Stimulated activated CD8-positive, alpha-beta memory T cell treated with anti-CD3 and anti-CD28 coated beads, Interleukin-2, amount 100 ng/mL, for 48 hours (primary cell): ENCODE measurements at regions not wholly inside any gene's neighbourhood (a gene's known extent, or its start where the extent isn't known, plus 50 kb on each side); places are given as distances from the start of the nearest gene placed in this dataset.
"Not testable (repeated sequence)": the region's sequence is repeated elsewhere in the genome, so short reads cannot be mapped to it uniquely, and the experiment has no call there.

ENCODE experiments used
- DNase-seq, 2 donors: peaks; one replicate each; pipeline ENCODE4 v3.0.0-alpha.2; 2020; ENCODE audit warnings: low read depth in 2 of 2

DNA sequence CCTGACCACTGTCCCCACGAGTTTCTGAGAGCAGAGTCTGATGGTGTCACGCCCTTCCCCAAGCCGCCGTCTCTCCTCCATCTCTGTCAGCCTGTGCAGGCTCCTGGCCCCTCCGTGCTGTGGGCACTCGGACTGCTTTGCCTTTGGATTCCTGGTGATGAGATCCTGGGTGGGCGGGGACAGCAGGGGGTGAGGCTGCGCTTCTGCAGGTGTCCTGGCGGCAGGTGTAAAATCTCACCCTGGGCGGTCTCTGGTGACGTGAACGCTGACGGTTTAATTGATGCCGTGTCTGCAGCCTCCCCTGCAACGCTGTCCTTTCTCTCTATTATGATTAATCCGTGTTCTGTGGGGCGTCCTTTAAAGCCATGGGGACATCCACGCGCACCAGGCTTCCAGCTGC lies 148.0 kb downstream of the LAT start:
- DNase-seq = not testable (repeated sequence)

DNA sequence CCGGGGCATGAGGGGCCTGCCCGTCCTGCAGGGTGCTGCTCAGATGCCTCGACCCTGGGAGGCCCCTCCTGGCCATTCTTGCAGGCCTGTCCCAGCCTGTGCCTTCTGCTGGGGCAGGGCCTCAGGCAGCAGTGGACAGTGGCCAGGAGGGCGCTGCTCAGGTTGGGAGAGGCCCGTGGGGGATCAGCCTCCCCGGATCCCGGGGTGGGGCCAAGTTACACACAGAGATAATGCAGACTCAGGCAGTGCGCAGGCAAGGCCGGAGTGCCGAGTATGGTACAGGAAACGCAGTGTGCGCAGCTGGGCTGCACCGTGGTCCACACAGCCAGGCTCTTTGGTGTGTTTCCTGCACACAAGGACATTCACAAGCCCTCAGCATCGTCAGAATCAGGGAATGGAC lies 147.6 kb downstream of the LAT start:
- not testable (repeated sequence) for DNase-seq

DNA sequence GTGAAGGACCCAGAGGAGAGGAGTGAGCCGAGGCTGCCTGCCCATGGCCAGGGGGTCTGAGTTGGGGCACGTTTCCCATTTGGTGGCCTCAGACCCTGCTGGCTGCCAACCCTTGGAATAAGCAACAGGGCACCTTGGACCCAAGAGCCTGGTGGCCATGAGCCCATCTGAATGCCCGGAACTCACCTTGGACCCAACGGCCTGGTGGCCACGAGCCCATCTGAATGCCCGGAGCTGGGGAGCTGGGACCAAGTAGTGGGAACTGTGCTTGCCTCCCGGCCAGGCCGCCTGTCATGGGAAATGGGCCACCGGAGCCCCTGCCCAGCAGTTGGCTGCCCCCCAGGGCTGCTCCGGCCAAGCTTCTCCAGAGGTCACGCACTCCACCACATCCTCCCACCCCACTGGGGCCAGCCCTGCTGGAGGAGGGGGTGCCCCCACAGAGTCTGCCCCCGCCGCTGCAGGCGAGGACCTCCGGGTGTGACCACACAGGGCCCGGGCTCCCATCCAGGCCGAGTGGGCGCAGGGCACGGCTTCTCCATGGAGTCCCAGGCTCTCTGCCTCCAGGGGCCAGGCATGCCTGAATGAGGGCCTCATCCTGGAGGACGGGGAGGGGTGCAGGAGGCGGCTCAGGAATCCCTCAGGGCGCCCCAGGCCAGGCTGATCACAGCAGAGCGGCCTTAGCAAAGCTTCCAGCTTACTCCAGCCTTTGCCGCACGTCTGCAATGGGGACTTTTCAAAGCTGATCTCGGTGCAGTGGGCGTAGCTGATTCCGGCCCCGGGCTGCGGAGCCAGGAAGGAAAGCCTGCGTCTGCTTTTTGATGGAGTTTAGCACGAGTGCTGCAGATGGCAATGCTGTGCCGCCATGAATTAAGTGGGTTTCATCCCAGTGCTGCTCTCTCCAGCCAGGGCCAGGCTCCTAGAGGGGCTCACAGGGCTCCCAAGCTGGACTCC lies 146.3 kb downstream of the LAT start:
- DNase-seq = not testable (repeated sequence)

DNA sequence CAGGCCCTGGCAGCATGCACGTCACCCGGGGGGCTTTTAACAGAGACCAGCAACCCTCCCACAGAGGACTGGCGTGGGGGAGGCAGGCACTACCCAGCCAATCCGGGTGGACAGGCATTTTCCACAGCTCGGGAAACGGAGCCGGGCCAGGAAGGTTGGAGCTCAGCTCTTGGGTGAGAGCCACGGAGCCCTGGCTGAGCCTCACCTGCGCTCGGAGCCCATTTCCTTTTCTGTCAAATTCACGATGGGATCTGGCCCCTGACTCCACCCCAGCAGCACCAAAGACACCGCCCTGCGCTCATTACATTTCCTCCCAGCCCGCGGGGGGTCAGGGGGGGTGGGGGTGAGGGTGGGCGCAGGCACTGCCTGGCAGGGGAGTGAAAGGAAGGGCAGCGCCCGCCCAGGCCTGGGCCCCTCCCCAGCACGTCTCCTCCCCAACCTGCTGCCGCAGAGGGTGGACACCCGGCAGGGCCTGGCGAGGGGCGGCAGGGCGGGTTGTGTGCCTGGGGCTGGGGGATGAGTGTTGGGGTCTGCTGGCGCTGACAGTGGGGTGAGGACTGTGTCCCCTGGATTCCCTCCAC lies 145.4 kb downstream of the LAT start:
- DNase-seq = not testable (repeated sequence)

DNA sequence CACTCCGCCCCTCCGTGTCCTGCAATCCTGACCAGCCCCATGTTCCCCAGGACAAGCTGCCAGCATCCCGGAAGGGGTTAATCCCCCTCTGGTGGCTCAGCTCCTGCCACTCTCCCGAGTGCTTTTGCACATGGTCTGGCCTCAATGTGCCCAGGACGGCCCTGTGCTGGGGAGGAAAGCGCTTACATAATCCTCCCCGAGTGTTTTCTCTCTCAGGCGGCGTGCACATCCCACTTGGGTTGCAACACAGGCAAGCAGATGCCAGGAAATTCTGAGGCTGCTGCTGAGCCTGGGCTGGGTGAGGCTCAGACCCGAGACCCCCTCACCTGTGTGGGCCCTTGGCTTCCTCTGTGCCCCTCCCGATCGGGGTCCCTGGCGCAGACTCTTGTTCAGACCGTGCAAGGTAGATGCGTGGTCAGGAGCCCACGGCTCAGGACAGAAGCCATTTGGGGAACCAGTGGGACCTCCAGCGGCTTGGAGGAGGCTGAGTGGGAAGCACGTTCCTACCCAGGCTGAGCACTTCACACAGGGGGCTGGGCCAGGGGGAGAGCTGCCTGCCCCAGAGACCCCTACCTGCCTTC lies 144.7 kb downstream of the LAT start:
- not testable (repeated sequence) for DNase-seq

DNA sequence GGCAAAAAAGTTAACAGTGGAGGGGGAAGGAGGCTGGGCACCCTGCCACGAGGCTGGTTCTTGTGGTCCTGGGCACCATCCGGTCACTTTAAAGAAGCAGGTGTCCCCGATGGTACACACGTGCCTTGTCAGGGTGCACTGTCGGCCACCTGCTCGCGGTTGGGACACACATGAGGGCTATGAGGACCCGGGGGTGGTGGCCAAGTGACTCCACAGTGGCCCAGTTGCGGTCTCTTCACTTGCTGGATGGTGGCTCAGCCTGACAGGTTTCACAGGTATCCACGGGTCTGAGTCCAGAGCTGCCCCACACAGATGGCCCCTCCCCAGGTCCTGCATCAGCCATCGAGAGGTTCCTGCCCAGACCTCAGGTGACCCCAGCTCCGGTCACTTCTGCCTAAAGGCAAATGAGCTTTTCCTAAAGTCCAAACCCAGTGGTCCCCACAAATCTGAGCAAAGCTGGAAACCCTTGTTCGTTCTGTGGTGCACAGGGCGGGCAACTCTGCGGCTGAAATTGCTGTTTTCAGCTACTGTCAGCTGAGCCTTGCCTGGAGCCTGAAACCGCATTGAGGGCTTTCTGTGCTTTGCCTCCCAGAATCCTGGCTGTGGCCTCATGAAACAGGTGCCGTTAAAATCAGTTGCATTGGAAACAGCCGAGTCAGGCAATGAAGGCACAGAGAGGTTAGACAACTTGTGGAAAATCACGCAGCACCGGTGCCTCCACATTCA lies 144.0 kb downstream of the LAT start:
- not testable (repeated sequence) for DNase-seq

DNA sequence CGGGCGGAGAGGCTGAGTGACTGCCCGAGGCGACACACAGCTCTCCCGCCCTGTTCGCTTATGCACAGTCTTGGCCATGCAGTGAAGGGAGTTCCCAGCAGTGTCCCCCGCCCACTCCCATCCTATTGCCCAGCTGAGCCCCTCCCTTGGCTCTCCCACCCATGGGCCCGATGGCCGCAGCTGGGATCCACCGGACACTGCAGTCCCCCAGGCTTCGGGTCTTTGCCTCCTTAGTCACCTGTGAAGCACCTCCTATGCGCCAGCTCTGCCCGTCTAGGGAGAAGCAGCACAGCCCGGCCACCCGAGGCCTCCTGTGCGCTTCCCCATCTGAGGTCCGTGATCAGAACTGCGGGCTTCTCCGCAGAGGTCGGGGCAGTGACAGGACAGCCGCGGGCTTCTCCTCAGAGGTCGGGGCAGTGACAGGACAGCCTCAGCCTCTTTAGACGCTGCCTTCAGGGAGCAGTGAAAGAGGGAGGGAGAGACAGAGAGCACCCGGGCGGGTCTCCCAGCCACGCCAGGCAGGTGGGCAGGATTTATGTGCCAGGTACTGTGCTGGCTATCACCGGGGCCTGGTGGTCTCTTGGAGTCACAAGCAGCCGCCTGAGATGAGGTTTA lies 143.1 kb downstream of the LAT start:
- not testable (repeated sequence) for DNase-seq

DNA sequence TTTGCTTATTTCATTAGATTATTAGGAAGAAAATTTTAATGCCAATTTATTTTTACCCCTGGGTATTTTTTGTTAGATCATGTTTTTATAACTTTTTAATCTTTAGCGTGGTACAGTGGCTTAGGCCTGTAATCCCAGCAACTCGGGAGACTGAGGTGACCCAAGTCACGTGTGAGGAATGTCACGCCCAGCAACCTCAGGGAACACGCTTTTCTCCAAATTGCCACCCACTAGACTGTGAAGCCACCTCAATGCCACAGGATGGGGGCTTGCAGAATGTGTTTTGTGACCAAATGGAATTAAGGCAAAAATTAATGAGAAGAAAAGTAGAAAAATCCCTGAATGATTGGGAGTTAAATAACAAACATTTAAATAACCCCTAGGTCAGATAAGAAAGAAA lies 141.8 kb downstream of the LAT start:
- no peak for DNase-seq

DNA sequence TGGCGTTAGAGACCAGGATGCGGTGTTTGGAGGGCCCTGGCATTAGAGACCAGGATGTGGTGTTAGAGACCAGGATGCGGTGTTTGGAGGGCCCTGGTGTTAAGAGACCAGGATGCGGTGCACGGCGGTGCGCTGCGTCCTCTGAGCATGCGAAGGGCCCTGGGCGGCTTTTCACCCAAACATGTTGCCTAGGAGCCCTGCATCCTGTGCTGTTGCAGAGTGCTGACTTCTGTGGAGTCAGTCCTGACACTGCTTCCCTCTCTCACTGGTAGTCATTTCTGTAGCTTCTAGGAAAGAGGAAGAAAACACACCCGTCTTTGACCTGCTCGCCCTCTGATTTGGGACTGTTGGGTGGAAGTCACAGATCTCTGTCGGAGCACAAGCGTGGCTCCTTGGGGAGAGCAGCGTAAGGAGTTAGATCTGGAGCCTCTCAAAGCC lies 141.2 kb downstream of the LAT start:
- DNase-seq = no peak

DNA sequence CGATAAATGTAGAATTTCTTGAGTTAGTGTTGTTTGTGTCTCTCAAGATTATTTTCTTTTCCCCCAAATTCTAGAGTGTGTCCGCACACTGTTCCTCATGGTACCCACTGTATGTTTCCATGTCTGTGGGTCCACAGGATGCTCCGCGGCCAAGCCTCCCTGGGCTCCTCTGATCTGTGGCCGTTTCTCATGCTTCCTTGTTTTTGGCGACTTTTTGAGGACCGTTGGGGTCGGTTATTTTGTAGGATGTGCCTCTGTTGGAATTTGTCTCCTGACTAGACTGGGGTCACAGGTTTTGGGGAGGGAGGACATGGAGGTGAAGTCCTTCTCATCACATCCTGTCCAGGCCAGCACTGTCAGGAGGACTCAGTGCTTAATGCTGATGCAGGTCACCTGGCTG lies 140.0 kb downstream of the LAT start:
- no peak for DNase-seq

DNA sequence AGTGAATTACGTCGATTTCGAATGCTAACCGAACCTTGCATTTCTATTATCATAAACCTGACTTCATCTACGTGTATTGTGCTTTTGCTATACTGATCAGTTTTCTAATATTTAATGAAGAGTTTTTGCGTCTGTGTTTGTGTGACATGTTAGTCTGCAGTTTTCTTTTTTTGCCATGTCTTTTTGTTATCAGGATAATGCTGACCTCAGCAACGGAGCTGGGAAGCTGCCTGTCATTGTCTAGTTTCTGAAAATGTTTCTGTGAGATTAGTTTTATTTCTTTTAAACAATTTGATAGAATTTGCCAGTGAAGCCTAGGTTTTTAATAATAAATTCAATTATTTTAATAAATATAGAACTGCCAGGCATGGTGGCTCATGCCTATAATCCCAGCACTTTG lies 139.3 kb downstream of the LAT start:
- DNase-seq = not testable (repeated sequence)

DNA sequence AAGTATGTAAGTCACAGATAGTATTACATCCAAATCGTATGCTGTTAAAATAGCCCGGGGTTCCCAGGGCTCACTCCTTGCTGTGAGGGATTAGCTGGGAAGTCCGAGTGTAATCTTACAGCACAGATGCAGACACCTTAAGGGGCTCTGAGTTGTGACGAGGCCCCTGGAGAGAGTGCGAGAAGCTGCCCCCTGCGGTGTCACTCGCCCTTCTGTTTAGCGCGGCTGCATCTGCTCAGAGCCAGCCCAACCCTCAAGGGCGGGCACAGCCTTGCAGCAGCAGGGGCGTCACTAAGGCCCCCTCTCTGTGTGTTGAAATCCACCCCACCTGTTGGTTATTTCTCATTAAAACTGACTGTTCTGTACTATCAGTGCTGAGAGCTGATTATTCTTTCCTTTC lies 135.8 kb downstream of the LAT start:
- DNase-seq = not testable (repeated sequence)

DNA sequence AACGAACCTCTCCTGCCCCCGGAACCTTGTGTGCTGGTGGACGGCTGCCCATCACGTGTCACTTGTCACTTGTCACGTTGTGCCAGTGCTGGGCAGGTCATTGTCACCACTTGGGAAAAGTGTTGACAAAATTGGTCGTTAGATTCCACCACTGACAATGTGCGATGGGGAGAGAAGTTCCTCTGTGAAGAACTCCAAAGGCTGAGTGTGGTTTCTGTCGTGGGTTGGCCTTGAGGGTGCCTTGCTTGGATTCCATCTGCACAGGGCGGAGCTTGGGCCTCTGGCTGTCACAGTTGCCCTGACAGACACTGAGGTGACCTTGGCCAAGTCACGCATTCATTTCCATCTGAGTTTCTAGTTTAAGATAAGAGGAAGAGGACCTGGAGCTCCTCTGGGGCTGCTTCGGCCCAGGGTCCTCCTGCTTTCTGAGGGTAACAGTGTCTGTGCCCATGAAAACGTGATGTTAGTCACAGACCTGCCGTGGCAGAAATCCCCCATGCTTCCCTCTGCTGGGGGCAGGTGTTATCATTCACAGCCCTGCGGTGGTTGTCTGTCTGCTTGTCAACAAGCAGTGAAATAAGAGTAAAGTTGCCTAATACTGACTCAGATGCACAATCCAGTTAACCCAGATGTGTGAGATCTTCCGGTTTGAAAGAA lies 133.6 kb downstream of the LAT start:
- DNase-seq = not testable (repeated sequence)

DNA sequence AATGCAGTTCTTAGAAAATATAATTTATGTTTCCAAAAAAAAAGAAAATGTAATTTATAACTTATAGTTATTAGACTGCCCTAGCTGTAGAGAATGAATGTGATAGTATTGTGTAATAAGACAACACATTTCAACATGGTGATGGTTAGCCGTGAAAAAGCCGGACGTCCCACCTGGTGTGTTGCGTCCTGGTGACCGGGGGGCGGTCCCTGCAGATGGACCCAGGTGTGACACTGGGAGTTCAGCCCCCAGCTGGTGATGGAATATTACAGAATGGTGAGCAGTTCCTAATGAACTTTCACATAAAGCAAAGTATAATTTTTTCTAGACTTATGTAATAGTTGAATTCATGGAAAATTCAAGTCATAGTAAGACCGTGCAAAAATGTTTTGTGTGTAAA lies 132.8 kb downstream of the LAT start:
- no peak for DNase-seq

DNA sequence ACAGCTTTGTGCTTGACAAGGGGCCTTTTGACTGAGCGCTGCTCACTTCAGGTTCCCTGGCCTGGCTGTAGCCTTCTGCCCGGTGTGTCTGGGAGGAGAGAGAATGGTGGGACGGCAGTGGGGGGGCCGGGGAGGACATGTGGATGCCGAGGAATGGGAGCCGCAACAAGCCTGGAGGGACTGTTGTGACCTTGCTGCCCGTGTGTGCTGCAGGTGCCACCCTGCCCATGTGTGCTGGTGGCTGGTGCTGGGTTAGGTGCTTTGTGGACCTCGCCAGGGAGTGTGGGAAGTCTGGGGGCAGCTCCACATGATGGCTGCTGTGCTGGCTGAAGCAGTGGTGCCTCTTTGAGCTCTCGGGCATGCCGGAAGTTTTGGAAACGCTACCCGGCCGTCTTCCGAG lies 132.1 kb downstream of the LAT start:
- DNase-seq = no peak

DNA sequence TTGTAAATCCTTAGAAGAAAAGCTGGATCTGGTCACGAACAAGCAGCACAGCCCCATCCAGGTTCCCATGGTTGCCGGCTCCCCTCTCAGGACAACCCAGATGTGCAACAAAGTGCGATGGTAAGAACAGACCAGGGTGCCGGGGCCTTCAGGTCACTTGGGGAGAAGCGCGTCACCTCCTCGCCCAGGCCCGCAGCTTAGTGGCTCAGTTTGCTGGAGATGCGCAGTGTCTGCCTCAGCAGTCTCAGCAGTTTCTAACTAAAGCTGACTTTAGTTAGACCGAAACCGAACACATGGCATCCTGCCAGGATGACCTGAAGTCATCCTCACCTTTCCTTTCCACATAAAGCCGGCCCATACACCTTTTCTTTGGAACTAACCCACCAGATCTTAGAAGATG lies 131.4 kb downstream of the LAT start:
- DNase-seq = not testable (repeated sequence)

DNA sequence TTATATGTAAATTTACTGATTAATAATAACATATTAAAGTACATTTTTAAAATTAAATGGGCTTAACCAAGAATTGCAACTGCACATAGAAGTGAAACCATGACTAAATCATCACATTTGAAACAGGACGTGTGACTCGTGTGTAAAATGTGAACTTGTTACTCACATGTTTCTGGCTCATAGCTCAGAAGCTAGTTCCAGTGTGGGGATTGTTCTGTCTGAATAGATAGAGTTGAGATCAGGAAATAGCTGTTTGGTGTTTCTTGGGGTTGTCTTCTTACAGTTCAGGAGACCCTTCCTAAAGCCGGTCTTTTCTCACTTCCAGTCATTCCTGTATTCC lies 130.9 kb downstream of the LAT start:
- DNase-seq = not testable (repeated sequence)

DNA sequence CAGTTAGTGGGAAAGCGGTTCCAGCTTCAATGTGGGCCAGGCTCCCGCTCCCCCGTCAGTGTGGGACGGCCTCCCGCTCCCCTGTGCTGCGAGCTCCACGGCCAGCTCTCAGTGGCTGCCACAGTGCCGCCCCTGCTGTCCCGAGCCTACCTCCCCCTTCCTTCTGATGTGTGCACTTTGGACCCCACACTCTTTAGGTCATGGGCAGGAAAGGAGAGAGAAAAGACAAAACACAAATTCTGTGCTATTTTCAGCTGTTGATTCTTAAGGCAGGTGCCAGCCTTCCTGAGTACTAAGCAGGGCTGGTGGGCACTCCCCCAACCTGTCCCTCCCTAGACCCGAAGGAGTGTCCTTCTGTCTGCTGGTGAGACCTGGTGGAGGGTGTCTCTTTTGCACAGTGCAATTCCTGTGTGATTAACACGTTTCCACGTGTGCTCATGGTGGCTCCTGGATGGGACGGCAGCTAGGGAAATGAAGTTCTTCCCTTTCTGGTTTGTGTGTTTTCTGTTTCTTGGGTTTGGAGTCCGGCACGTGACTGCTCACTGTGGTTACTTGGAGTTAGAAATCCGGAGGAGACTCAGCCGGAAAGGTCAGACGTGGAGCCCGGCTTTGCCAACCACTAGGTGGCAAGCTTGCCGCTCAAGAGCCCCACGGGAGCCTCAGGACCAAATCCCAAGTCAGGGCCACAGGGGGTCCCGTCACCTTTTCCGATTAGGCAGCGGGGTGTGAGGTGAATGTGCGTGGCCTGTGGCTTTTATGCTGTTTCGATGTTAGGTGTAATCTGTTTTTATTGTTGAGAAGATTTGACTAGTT lies 130.3 kb downstream of the LAT start:
- peak in 1 of 2 donors; percentile 25 for DNase-seq

DNA sequence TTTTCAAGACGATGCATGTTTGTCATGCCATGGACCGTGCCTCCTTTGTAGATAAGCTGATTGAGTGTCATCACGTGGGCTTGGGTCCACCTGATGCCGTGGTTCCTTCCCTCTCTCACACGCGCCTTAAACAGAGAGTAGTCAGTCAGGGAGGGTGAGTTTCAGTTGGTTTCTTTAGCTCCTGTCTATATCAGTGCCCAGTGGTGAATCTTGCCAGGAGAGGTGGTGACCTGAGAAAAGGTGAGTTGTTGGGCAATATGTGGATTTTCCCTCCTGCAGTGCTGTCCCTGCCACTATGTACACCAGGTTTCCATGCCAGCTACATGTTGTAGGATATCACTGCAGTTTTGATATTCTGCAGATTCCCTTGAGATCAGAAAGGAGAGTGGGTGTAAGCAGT lies 129.7 kb downstream of the LAT start:
- DNase-seq = no peak

DNA sequence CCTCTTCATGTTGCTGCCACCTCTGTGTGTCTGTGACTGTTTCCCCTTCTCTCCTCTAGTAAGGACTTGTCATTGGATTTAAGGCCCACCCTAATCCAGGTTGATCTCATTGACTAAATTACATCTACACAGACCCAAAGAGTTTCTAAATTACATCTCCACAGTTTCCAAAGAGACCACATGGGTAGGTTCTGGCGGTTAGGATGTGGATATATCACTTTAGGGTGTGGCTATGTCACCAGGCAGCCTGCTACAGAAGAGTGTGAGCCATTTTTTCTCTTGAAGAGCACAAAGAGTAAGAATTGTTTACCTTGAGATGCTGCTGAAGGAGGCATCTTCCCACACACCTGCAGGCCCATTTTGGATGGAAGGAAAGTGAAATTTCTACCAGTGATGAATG lies 128.6 kb downstream of the LAT start:
- not testable (repeated sequence) for DNase-seq
